Lower lobe of right lung (tissue), 2 donors: ENCODE measurements at regions not wholly inside any gene's neighbourhood (a gene's known extent, or its start where the extent isn't known, plus 50 kb on each side); places are given as distances from the start of the nearest gene placed in this dataset.

Experiments
- ATAC-seq, 2 donors: fragments of 200-7000 bp; cut with Tn5 transposase; one replicate each; pipeline ENCODE4 v1.9.1; 2020 to 2022; ENCODE audit warnings: mild to moderate bottlenecking in 2 of 2, moderate library complexity in 2 of 2
- DNase-seq: peaks from one replicate; pipeline ENCODE4 v3.0.0-alpha.2; 2020
- H3K27ac ChIP-seq: fragments of 200-600 bp; one replicate; pipeline ENCODE4 v1.8.0; 2022
- H3K27me3 ChIP-seq: fragments of 200-600 bp; one replicate; pipeline ENCODE4 v1.8.0; 2022; ENCODE audit warnings: low read depth
- H3K36me3 ChIP-seq: fragments of 200-600 bp; one replicate; pipeline ENCODE4 v1.8.0; 2022; ENCODE audit warnings: mild to moderate bottlenecking
- H3K4me1 ChIP-seq: fragments of 200-600 bp; one replicate; pipeline ENCODE4 v1.8.0; 2022
- H3K4me3 ChIP-seq: fragments of 200-600 bp; one replicate; pipeline ENCODE4 v1.8.0; 2022; ENCODE audit warnings: mild to moderate bottlenecking
- H3K9me3 ChIP-seq: fragments of 200-600 bp; one replicate; pipeline ENCODE4 v1.8.0; 2022
- intact Hi-C: fragments of 100-400 bp; cut with DNase I; formaldehyde crosslinking; loops from one replicate; pipeline ENCODE4 v1.11.0; 2022
- TF ChIP-seq, protein P1 (sequence below): fragments of 200-600 bp; IDR thresholded peaks from one replicate; pipeline ENCODE4 v1.8.0; 2022; ENCODE audit warnings: antibody characterized with exemption, mild to moderate bottlenecking
- donor health status: DM: no; HTN: yes; CAD: no; lungs with severe emphysema.

DNA sequence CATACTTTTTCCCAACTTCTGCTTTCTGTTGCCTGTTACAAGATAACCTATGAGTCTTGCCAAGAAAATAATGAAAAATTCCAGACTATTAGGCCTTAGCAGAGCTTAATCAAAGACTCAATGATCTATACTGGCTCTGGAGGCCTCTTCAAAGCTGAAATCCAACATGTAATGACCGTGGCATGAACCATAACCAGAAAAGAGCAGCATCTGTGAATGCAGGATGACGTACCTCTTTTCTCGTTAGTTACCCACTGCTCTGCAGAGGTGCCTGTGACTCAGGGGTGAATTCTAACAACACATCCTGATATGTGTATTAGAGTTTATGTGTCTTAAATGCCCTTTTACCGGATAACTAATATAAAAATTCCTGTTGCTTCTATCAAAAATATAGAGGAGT is 645.4 kb downstream of the PRELID2 start:
- no peak overlapping the region for H3K27ac ChIP-seq
- intact Hi-C loops = no loop called here
- DNase-seq (no peak), ATAC-seq (no peak)
- no peaks in the 10 kb centered on the region for H3K27me3 ChIP-seq
- no peak overlapping the region for H3K4me3 ChIP-seq
- H3K9me3 ChIP-seq = no peaks in the 10 kb centered on the region
- no peaks in the 10 kb centered on the region for H3K4me1 ChIP-seq
- TF ChIP-seq, protein P1, sequence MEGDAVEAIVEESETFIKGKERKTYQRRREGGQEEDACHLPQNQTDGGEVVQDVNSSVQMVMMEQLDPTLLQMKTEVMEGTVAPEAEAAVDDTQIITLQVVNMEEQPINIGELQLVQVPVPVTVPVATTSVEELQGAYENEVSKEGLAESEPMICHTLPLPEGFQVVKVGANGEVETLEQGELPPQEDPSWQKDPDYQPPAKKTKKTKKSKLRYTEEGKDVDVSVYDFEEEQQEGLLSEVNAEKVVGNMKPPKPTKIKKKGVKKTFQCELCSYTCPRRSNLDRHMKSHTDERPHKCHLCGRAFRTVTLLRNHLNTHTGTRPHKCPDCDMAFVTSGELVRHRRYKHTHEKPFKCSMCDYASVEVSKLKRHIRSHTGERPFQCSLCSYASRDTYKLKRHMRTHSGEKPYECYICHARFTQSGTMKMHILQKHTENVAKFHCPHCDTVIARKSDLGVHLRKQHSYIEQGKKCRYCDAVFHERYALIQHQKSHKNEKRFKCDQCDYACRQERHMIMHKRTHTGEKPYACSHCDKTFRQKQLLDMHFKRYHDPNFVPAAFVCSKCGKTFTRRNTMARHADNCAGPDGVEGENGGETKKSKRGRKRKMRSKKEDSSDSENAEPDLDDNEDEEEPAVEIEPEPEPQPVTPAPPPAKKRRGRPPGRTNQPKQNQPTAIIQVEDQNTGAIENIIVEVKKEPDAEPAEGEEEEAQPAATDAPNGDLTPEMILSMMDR = no peak
- H3K36me3 ChIP-seq = no peaks in the 10 kb centered on the region

DNA sequence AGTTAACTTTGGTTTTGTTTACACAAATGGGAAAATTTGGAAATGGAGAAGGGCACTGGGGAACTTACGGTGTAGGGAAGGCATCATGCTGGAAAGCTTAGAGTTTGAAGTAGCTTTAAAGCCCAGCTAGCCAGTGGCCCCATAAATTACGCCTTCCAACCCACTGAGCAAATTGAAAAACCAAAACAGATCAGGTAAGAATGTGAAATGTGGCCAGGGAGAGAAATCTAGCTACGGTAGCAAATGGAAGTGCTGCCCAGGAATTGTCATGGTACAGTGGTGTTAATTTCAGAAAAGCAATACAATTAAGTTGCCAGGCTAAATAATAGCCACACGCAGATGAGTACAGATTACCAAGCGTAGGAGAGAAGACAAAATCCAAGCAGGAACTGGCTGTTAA is 654.8 kb downstream of the PRELID2 start:
- no peak for DNase-seq
- no peaks in the 10 kb centered on the region for H3K36me3 ChIP-seq

DNA sequence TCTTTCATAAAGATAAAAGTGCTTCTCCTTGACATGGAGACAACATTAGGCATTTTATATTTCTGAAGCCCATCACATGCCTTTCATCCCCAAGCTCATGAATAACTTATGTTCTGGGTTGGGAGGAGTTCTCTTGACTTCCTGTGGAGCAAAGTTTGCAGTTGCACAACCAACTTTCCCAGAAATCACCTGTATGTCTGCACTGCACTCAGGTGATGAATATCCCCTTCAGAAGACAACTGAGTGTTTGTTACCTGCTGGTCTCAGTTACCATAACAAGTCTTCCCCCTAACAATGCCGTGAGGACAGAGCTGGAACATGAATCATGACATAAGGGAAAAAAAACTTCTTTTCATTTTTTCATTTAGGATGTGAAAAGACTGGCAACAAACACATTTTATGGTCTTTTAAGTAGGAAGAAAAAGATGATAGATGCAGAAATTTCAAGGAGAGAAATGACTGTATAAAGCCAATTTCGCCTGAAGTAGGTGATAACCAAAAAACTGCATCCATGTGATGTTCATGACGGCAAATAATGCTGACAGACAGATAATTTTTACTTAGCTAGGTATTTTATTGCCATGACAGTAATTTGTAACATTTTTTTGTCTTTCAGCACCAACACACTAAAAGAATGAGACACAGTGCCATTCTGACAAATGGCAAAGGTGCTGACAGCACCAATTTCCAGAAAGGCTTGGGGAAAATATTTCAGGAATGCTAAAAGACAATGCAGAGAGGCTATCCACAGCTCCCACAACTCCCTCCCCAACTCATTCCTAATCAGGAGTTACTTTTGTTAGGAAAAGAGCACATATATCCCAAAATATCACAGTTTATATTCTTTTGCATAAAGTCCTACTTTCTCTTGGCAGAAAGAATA is 656.3 kb downstream of the PRELID2 start:
- Histone ChIP-seq H3K27me3 (no peaks in the 10 kb centered on the region), H3K36me3 (no peaks in the 10 kb centered on the region), H3K9me3 (no peaks in the 10 kb centered on the region), H3K4me3 (no peak overlapping the region), H3K27ac (no peak overlapping the region), H3K4me1 (no peaks in the 10 kb centered on the region)
- TF ChIP-seq, protein P1 = no peak
- intact Hi-C loops = no loop called here
- no peak for DNase-seq
- no peak for ATAC-seq

More for the DNA sequence above, 654.8 kb downstream of the PRELID2 start:
- Histone ChIP-seq H3K4me3 (no peak overlapping the region), H3K27me3 (no peaks in the 10 kb centered on the region), H3K27ac (no peak overlapping the region), H3K9me3 (no peaks in the 10 kb centered on the region), H3K4me1 (no peaks in the 10 kb centered on the region)
- TF ChIP-seq, protein P1 = no peak
- ATAC-seq = no peak
- intact Hi-C loops = no loop called here

DNA sequence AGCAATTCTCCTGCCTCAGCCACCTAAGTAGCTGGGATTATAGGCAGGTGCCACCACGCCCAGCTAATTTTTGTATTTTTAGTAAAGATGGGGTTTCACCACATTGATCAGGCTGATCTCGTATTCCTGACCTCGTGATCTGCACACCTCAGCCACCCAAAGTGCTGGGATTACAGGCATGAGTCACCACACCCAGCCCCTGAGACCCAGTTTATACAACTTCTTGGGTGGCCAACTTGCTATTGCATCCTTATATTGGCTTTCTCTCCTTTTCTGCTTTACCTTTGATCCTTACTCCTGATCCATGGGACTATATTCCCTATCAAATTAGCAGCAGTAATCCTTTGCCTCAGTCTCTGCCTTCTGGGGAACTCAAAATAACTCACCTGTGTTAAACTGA is 659.1 kb downstream of the PRELID2 start:
- H3K36me3 ChIP-seq = no peaks in the 10 kb centered on the region
- H3K4me1 ChIP-seq = no peaks in the 10 kb centered on the region
- ATAC-seq (no peak), DNase-seq (no peak)
- intact Hi-C loops = no loop called here
- H3K9me3 ChIP-seq = no peaks in the 10 kb centered on the region
- no peaks in the 10 kb centered on the region for H3K27me3 ChIP-seq
- TF ChIP-seq, protein P1 = no peak
- no peak overlapping the region for H3K27ac ChIP-seq
- H3K4me3 ChIP-seq = no peak overlapping the region

DNA sequence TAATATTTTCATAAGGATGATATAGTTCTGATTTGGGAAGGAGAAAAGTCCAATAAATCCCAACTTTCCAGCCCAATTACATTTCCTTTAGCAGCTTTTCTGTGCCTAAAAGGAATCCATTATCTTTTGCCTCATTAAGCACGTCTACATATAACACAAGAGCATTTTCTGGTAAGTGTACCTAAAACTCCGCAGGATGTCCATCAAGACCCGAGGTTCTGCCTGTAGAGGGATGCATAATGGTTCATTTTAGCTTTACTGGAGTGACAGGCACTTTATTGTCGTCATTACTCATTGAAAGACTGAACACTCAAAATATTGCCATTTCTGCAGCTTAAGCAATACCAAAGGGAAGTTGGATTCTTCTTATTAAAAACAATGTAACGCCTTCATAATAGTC is 669.0 kb downstream of the PRELID2 start:
- TF ChIP-seq, protein P1 = no peak
- Histone ChIP-seq H3K9me3 (no peaks in the 10 kb centered on the region), H3K27me3 (no peaks in the 10 kb centered on the region), H3K36me3 (no peaks in the 10 kb centered on the region), H3K27ac (no peak overlapping the region), H3K4me1 (no peaks in the 10 kb centered on the region), H3K4me3 (no peak overlapping the region)
- intact Hi-C loops = no loop called here
- no peak for DNase-seq
- ATAC-seq = no peak
